ENCODE measurements at regions not wholly inside any gene's neighbourhood (a gene's known extent, or its start where the extent isn't known, plus 50 kb on each side); places are given as distances from the start of the nearest gene placed in this dataset.
"Not testable (repeated sequence)": the region's sequence is repeated elsewhere in the genome, so short reads cannot be mapped to it uniquely, and the experiment has no call there.

- no peak for DNase-seq
These were observed 857.9 kb downstream of the BRINP3 start for GRCh38 chr1:189619682-189620332.

- DNase-seq, result no peak
These were observed 857.2 kb downstream of the BRINP3 start for GRCh38 chr1:189620471-189620870.

DNA sequence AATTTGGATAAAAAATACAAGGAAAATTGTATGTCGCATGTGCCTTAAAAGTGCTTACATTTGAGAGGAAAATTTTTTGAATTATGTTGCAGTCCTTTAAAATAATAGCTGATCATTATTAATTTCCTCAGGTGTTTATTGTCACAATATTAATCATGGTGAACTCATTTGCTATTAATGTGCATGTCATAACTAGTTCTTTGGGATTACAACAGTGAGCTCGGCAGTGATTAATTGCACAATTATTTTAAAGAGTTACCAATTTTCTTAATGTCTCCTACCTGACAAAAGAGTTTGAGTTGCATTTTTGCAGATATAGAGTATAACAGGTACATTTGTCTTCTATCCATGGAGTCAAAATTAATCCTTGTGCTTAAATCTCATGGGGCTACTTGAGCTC, 854.3 kb downstream of the BRINP3 start:
- no peak for DNase-seq

DNA sequence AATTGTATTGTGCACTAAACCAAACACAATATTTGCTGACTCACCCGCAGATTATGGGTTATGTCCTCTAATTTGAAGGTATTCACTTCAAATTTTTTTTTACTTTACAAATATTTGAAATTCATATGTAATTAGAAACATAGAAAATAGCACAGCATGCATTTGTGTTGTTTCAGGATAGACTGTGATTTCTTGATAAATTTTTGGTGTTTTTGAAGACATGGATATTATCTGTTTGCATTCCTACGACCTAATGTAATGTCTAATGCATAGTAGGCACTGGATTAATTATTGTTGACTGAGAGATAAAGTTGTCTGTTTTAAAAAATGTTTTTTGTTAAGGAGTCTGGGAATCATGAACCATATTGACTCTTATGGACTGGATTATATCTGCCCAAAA, 850.2 kb downstream of the BRINP3 start:
- no peak for DNase-seq

DNA sequence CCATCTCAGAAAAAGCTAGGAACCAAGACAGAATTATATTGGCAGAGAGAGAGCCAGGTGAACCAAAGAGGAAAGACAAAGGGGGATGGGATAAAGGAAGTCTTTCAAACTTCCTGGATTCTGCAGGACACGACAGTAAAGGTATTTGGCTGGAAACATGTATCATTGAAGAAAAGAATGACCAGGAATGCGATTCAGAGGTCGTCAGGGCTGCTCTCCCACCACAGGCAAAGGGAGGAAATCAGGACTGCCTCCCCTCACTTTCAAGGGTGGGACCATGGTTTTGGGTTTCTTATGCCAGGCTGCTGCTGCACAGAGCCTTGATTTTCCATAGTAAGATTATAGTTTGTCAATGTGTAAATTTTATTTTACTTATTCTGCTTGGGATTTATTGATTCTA, 848.8 kb downstream of the BRINP3 start:
- DNase-seq, result no peak

GRCh38 chr1:189633658-189634057, 844.0 kb downstream of the BRINP3 start:
- DNase-seq, result no peak

GRCh38 chr1:189637041-189637440, 840.6 kb downstream of the BRINP3 start:
- no peak for DNase-seq

DNA sequence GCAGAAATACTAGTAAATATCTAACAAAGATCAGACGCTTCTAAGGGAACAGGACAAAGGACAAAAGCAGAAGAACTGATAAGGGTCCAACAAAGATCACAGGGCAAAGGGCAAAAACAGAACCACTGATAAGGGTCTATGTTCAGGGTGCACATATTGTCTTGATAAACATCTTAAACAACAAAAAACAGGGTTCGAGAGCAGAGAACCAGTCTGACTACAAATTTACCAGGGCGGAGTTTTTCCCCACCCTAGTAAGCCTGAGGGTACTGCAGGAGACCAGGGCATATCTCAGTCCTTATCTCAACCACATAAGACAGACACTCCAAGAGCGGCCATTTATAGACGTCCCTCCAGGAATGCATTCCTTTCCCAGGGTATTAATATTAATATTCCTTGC, 833.5 kb downstream of the BRINP3 start:
- DNase-seq, result not testable (repeated sequence)

DNA sequence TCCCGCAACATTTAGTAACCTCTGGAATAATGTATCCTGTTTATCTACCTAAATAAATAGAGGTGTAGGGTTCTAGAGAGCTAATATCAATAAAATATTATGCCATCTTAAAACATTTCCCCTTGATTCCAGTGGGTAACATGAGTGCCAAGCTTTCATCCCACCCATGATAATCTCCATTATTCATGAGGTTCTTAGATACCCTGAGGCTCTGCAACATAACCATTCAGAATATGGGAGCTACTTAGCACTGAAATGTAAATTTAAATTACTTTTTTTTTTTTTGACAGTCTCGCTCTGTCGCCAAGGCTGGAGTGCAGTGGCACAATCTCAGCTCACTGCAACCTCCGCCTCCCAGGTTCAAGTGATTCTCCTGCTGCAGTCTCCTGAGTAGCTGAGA, 832.7 kb downstream of the BRINP3 start:
- no peak for DNase-seq

GRCh38 chr1:189646066-189646465, 831.6 kb downstream of the BRINP3 start:
- no peak for DNase-seq

GRCh38 chr1:189654906-189655305, 822.8 kb downstream of the BRINP3 start:
- no peak for DNase-seq

- no peak for DNase-seq
These were observed 820.8 kb downstream of the BRINP3 start for GRCh38 chr1:189656628-189657530.

GRCh38 chr1:189657715-189658114, 819.9 kb downstream of the BRINP3 start:
- no peak for DNase-seq

- DNase-seq, result no peak
These were observed 819.3 kb downstream of the BRINP3 start for GRCh38 chr1:189658381-189658780.

- DNase-seq, result no peak
These were observed 817.9 kb downstream of the BRINP3 start for GRCh38 chr1:189659731-189660130.

GRCh38 chr1:189662190-189662589, 815.5 kb downstream of the BRINP3 start:
- DNase-seq, result no peak

- DNase-seq, result no peak
These were observed 807.8 kb downstream of the BRINP3 start for GRCh38 chr1:189669846-189670245.

DNA sequence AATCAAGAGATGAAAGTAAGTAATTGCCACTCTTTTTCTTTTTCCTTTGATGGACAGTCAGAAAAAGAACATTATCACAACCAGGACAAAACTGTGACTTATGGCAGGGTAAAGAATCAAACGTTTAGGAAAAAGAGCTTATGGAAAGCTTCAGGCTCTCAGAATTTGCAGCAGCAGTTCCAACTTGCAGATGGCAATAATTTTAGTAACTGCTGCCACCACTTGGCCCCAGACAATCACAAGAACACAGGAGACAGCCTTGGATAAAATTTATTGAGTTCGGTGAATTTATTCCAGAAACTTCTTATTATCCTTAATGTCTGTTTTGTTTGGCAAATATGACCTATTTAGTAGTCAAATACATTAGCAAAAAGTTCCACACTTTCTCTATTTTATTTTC, 804.4 kb downstream of the BRINP3 start:
- DNase-seq, result no peak

GRCh38 chr1:189675712-189676244, 801.9 kb downstream of the BRINP3 start:
- DNase-seq, result no peak

- peak in 1 of 2 experiments; percentile 16 for DNase-seq
These were observed 798.9 kb downstream of the BRINP3 start for GRCh38 chr1:189678779-189679178.

DNA sequence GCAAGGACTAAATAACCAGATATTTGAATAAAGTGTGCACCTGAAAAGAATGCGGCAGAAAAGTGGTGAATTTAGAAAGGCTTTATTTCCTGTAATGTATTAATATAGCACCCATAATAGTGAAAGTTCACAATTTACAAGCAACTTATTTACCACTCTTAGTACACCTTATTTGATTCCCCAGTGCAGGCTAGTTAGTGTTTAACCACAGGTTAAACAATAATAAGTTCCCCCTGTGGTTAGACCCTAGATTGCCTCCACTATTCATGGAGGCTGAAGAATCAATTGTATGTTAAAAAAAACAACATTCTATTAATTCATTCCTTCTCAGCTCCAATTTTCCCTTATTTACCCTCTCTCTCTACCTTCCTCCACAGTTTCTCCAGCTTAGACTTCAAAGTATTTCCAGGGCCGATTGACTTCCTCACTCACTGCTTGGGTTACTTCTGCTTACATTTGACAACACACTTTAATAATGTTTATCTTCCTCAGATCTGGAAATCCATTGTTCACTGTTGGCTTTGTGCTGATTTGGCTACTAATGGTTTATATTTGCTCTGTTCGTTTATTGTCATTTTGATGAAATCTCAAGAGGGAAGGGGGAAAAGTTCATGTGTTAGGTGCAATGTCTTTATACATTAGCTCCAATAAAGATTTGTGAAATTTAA, 796.3 kb downstream of the BRINP3 start:
- DNase-seq, result no peak

DNA sequence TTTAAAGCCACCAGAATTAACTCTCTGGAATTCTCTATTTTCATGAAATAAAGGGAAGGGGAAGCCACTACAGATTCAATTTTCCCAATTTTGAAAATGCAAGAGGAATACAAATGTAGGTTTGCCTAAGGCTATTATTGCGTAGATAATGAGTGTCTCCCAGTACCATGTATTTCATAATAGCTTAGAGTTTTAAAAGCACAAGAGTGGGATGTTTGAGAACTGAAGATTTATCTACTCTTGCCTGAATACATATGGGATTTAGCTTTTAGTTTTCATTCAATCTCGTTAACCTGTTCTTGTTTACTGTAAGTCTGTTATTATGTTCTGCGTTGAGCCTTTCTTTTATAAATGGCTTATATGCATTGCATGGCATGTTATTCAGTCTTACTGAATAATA, 795.1 kb downstream of the BRINP3 start:
- DNase-seq, result no peak

DNA sequence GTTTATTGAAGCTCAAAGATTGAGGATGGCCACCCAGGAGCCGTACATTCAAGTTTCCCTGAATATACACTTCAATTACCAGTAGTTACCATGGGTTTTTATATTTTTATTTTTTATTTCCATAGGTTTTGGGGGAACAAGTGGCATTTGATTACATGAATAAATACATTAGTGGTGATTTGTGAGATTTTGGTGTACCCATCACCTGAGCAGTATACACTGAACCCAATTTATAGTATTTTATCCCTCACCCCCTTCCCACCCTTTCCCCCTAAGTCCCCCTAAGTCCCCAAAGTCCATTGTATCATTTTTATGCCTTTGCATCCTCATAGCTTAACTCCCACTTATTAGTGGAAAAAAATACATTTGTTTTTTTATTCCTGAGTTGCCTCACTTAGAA, 791.4 kb downstream of the BRINP3 start:
- DNase-seq, result no peak

GRCh38 chr1:189693140-189693539, 784.5 kb downstream of the BRINP3 start:
- DNase-seq, result no peak

All from AML-193 (cell line).